ENCODE measurements at regions not wholly inside any gene's neighbourhood (a gene's known extent, or its start where the extent isn't known, plus 50 kb on each side); places are given as distances from the start of the nearest gene placed in this dataset.

DNA sequence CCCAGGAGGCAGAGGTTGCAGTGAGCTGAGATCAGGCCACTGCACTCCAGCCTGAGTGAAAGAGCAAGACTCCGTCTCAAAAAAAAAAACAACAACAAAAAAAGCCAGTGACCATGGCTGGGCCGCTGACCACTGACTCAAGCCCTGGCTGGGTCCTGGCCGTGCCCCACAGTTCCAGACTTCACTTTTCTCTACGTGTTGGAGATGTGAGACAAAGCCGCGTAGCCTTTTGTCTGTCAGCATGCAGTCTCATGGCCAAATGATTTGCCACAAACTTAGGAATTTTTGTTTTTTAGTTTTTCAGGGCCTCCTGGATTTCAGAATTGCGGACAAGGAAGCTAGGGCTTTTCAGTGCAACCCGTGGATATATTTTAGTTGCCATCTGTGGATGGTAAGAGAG is 89.3 kb upstream of the CIBAR2 start:
- Histone ChIP-seq H3K4me3 (no peak overlapping the region), H3K4me1 (peaks cover 38 to 51% (median 44%) of the 10 kb centered on the region in 3 donors), H3K27me3 (no peaks in the 10 kb centered on the region), H3K27ac (no peak overlapping the region), H3K9me3 (no peaks in the 10 kb centered on the region), H3K36me3 (no peaks in the 10 kb centered on the region)
- TF ChIP-seq, protein P1, sequence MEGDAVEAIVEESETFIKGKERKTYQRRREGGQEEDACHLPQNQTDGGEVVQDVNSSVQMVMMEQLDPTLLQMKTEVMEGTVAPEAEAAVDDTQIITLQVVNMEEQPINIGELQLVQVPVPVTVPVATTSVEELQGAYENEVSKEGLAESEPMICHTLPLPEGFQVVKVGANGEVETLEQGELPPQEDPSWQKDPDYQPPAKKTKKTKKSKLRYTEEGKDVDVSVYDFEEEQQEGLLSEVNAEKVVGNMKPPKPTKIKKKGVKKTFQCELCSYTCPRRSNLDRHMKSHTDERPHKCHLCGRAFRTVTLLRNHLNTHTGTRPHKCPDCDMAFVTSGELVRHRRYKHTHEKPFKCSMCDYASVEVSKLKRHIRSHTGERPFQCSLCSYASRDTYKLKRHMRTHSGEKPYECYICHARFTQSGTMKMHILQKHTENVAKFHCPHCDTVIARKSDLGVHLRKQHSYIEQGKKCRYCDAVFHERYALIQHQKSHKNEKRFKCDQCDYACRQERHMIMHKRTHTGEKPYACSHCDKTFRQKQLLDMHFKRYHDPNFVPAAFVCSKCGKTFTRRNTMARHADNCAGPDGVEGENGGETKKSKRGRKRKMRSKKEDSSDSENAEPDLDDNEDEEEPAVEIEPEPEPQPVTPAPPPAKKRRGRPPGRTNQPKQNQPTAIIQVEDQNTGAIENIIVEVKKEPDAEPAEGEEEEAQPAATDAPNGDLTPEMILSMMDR (IDR thresholded peaks at IDR 0.05): no peak
- WGBS, 2 donors: 85 to 86% methylated on average over 8 of the region's 8 CpGs
- FAIRE-seq: no peak
- intact Hi-C loops (cut with DNase I): no loop called here
- no peak for ATAC-seq
- peak in 1 of 6 donors; percentile 22 for DNase-seq

DNA sequence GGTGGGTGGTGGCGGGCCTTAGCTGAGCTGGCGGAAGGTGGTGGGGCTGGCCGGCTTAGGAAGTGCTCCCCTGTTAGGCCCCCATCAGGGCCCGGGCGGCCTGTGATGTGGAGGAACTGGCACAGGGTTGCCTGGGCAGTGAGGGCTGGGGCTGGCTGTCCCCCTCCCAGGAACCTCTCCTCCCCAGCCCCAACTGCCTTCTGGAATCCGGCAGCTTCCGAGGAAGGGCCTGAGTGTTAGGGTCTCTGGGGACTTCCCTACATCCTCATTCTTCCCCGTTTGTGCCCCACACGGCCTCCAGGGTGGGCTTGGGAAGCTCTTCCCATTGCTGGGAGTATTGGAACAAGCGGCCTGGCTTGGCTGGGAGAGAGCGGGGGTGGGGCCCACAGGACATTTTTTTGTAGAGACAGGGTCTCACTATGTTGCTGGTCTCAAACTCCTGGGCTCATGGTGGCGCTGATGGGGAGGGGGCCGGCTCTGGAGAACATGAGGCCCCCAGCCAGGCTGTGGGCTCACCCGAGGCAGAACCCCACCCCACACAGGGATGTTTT is 89.9 kb upstream of the CIBAR2 start:
- DNase-seq (peak in 1 of 6 donors; percentile 50), FAIRE-seq (no peak), ATAC-seq (no peak)
- Histone ChIP-seq H3K9me3 (no peaks in the 10 kb centered on the region), H3K27me3 (no peaks in the 10 kb centered on the region), H3K36me3 (no peaks in the 10 kb centered on the region), H3K4me1 (peaks cover 33 to 49% (median 39%) of the 10 kb centered on the region in 3 donors), H3K27ac (peak overlapping the region; percentile 74 to 82 (median 78)), H3K4me3 (no peak overlapping the region)
- intact Hi-C loops (cut with DNase I): no loop called here
- 67 to 73% methylated on average over 12 to 14 of the region's 14 CpGs for WGBS, 2 donors
- TF ChIP-seq, protein P1 (IDR thresholded peaks at IDR 0.05): no peak

DNA sequence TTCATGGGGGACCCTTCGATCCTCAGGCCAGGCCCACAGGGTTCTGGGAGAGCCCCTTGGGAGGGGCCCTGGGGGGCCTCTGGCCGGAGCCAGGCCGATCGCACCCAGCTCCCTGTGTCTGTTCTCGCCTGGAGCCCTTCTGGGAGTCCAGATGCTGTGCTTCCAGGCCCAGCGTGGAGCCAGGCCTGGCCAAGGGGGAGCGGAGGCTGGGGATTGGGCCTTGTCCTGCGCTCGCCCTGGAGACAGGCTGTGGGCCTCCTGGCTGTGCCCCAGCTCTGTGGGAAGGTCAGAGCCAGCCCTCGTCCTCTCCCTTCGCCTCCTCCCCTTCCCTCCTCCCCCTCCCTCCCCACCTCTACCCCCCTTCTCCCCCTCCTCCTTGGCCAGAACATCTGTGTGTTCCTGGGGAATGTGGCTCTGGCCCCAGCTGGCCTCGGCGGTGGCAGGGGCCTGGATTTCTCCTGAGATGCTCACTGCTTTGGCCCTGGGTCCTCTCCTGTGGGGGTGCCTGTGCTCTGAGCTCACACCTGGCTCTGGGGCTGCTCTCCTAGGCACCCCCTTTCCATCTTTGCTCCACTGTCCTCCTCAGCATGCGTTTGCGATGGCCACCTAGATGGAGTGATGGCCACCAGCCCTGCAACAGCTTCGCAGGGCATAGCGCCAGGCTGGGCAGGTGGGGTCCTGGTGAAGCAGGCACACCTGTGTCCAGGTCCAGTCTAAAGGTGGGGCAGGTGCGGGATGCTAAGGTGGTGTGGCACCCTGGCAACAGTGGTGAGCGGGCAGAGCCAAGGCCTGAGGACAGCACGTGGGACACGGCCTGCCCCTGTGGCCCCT is 90.6 kb upstream of the CIBAR2 start:
- TF ChIP-seq, protein P1 (IDR thresholded peaks at IDR 0.05): no peak
- no peaks in the 10 kb centered on the region for H3K9me3 ChIP-seq
- DNase-seq: peak; percentile 79 to 96 (median 94)
- peaks cover 25 to 42% (median 32%) of the 10 kb centered on the region in 3 donors for H3K4me1 ChIP-seq
- no peak for FAIRE-seq
- 21 to 22% methylated on average over 19 to 21 of the region's 21 CpGs for WGBS, 2 donors
- H3K27me3 ChIP-seq: no peaks in the 10 kb centered on the region
- ATAC-seq: peak; percentile 82 to 90 (median 84)
- H3K27ac ChIP-seq: peak overlapping the region; percentile 74 to 82 (median 78)
- no peak overlapping the region for H3K4me3 ChIP-seq
- H3K36me3 ChIP-seq: no peaks in the 10 kb centered on the region
- intact Hi-C loops (cut with DNase I): no loop called here

DNA sequence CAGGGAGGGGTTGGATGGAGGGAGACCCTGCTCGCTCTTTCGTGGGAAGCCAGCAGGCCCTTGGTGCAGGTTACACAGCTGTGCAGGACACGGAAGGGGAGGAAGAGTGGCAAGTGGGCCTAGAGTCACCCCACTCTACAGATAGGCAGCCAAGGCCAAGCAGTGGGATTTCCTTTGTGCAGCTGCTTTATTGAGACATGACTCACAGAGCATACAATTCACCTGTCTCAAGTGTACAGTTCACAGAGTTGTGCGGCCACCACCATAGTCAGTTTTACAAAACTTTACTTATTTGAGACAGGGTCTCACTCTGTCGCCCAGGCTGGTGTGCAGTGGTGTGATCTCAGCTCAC is 91.2 kb upstream of the CIBAR2 start:
- DNase-seq (peak in 2 of 6 donors; percentile 58 to 66), FAIRE-seq (no peak), ATAC-seq (peak; percentile 51 to 77 (median 60))
- Histone ChIP-seq H3K4me1 (peaks cover 19 to 36% (median 26%) of the 10 kb centered on the region in 3 donors), H3K9me3 (no peaks in the 10 kb centered on the region), H3K27me3 (no peaks in the 10 kb centered on the region), H3K36me3 (no peaks in the 10 kb centered on the region), H3K27ac (peak overlapping the region; percentile 38 to 82 (median 75)), H3K4me3 (no peak overlapping the region)
- intact Hi-C loops (cut with DNase I): no loop called here
- TF ChIP-seq, protein P1 (IDR thresholded peaks at IDR 0.05): no peak
- WGBS, 2 donors: 48 to 55% methylated on average over 5 of the region's 5 CpGs

Data from pancreas (tissue), 10 donors.